ENCODE measurements at regions not wholly inside any gene's neighbourhood (a gene's known extent, or its start where the extent isn't known, plus 50 kb on each side); places are given as distances from the start of the nearest gene placed in this dataset.

DNA sequence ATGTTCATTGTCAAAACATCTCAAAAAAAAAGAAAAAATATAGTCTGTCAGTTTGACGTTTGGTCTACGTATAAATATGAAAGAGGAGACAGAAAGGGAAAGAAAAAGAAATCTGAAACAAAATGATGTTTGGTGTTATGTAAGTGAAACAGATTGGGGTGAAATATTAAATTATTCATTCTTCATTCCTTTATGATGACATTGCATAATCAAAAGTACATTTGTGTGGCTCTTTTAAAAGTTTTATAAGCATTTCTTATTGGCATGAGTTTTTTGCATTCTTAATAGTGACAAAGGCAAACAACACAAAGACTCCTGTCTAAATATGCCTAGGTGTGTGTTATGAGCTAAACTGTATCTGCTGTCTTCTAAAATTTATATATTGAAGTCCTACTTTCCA is 232.6 kb downstream of the EFNB2 start:
- no peak for TF ChIP-seq POLR2A (IDR thresholded peaks at IDR 0.05)
- TF ChIP-seq, protein P1, sequence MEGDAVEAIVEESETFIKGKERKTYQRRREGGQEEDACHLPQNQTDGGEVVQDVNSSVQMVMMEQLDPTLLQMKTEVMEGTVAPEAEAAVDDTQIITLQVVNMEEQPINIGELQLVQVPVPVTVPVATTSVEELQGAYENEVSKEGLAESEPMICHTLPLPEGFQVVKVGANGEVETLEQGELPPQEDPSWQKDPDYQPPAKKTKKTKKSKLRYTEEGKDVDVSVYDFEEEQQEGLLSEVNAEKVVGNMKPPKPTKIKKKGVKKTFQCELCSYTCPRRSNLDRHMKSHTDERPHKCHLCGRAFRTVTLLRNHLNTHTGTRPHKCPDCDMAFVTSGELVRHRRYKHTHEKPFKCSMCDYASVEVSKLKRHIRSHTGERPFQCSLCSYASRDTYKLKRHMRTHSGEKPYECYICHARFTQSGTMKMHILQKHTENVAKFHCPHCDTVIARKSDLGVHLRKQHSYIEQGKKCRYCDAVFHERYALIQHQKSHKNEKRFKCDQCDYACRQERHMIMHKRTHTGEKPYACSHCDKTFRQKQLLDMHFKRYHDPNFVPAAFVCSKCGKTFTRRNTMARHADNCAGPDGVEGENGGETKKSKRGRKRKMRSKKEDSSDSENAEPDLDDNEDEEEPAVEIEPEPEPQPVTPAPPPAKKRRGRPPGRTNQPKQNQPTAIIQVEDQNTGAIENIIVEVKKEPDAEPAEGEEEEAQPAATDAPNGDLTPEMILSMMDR (IDR thresholded peaks at IDR 0.05), result no peak

All from right lobe of liver (tissue), 4 donors.